ENCODE measurements at regions not wholly inside any gene's neighbourhood (a gene's known extent, or its start where the extent isn't known, plus 50 kb on each side); places are given as distances from the start of the nearest gene placed in this dataset.
"Not testable (repeated sequence)": the region's sequence is repeated elsewhere in the genome, so short reads cannot be mapped to it uniquely, and the experiment has no call there.

GRCh38 chr3:74377669-74378068 lies 236.8 kb downstream of the CNTN3 start:
- no peaks in the 10 kb centered on the region for H3K36me3 ChIP-seq (ENCODE audit: control insufficient read depth in 2 of 2, extremely low read depth in 1 of 2, insufficient read depth in 2 of 2, low read length in 2 of 2)
- H3K79me2 ChIP-seq (ENCODE audit: control insufficient read depth, insufficient read depth, low read length) = no peaks in the 10 kb centered on the region
- H3K9me3 ChIP-seq (ENCODE audit: control insufficient read depth, low read depth, low read length) = no peaks in the 10 kb centered on the region
- H3K27ac ChIP-seq (ENCODE audit: control insufficient read depth, insufficient read depth, low read length) = no peak overlapping the region
- DNase-seq (ENCODE audit: low read depth, low spot score) = no peak
- H4K20me1 ChIP-seq (ENCODE audit: control insufficient read depth, extremely low read depth, insufficient read depth, low read length) = no peaks in the 10 kb centered on the region
- no peak overlapping the region for H3K9ac ChIP-seq (ENCODE audit: control insufficient read depth, extremely low read depth, insufficient read depth, low read length)
- no peak overlapping the region for H3K4me2 ChIP-seq (ENCODE audit: control insufficient read depth, extremely low read depth, insufficient read depth, low read depth, low read length)
- no peak overlapping the region for H2AFZ ChIP-seq (ENCODE audit: control insufficient read depth, low read length)
- no peak for FAIRE-seq
- no peaks in the 10 kb centered on the region for H3K9me1 ChIP-seq (ENCODE audit: control insufficient read depth, extremely low read depth, insufficient read depth, low read length)
- H3K27me3 ChIP-seq (ENCODE audit: control insufficient read depth, extremely low read depth, insufficient read depth, low read length) = no peaks in the 10 kb centered on the region
- TF ChIP-seq CTCF (optimal IDR thresholded peaks at IDR 0.05 in 1 of 3, IDR thresholded peaks at IDR 0.05 in 1 of 3, conservative IDR thresholded peaks at IDR 0.05 in 1 of 3; ENCODE audit: extremely low read depth in 1 of 3, insufficient read depth in 2 of 3, low read length in 3 of 3) (no peak), EZH2 (IDR thresholded peaks at IDR 0.05; ENCODE audit: low read length) (no peak)
- no peaks in the 10 kb centered on the region for H3K4me1 ChIP-seq (ENCODE audit: control insufficient read depth, extremely low read depth, insufficient read depth, low read length)
- no peak overlapping the region for H3K4me3 ChIP-seq (ENCODE audit: control insufficient read depth in 2 of 3, extremely low read depth in 1 of 3, insufficient read depth in 2 of 3, low read depth in 1 of 3, low read length in 3 of 3)
- dilution Hi-C loops (cut with MboI; ENCODE audit: extremely low pct_ligation_motif_present, low sequenced_read_pairs) = no loop called here

GRCh38 chr3:74376323-74376722 lies 238.1 kb downstream of the CNTN3 start:
- not testable (repeated sequence) for DNase-seq (ENCODE audit: low read depth, low spot score); H3K4me2 ChIP-seq (ENCODE audit: control insufficient read depth, extremely low read depth, insufficient read depth, low read depth, low read length); FAIRE-seq

GRCh38 chr3:74375653-74376052 lies 238.8 kb downstream of the CNTN3 start:
- H3K4me1 ChIP-seq (ENCODE audit: control insufficient read depth, extremely low read depth, insufficient read depth, low read length) = no peaks in the 10 kb centered on the region
- H3K4me2 ChIP-seq (ENCODE audit: control insufficient read depth, extremely low read depth, insufficient read depth, low read depth, low read length) = no peak overlapping the region
- no peak overlapping the region for H2AFZ ChIP-seq (ENCODE audit: control insufficient read depth, low read length)
- no peaks in the 10 kb centered on the region for H3K36me3 ChIP-seq (ENCODE audit: control insufficient read depth in 2 of 2, extremely low read depth in 1 of 2, insufficient read depth in 2 of 2, low read length in 2 of 2)
- H3K79me2 ChIP-seq (ENCODE audit: control insufficient read depth, insufficient read depth, low read length) = no peaks in the 10 kb centered on the region
- H3K4me3 ChIP-seq (ENCODE audit: control insufficient read depth in 2 of 3, extremely low read depth in 1 of 3, insufficient read depth in 2 of 3, low read depth in 1 of 3, low read length in 3 of 3) = no peak overlapping the region
- no peak overlapping the region for H3K27ac ChIP-seq (ENCODE audit: control insufficient read depth, insufficient read depth, low read length)
- no peak overlapping the region for H3K9ac ChIP-seq (ENCODE audit: control insufficient read depth, extremely low read depth, insufficient read depth, low read length)
- dilution Hi-C loops (cut with MboI; ENCODE audit: extremely low pct_ligation_motif_present, low sequenced_read_pairs) = no loop called here
- DNase-seq (ENCODE audit: low read depth, low spot score) (no peak), FAIRE-seq (no peak)
- no peaks in the 10 kb centered on the region for H4K20me1 ChIP-seq (ENCODE audit: control insufficient read depth, extremely low read depth, insufficient read depth, low read length)
- no peaks in the 10 kb centered on the region for H3K27me3 ChIP-seq (ENCODE audit: control insufficient read depth, extremely low read depth, insufficient read depth, low read length)
- TF ChIP-seq CTCF (optimal IDR thresholded peaks at IDR 0.05 in 1 of 3, IDR thresholded peaks at IDR 0.05 in 1 of 3, conservative IDR thresholded peaks at IDR 0.05 in 1 of 3; ENCODE audit: extremely low read depth in 1 of 3, insufficient read depth in 2 of 3, low read length in 3 of 3) (no peak), EZH2 (IDR thresholded peaks at IDR 0.05; ENCODE audit: low read length) (no peak)
- H3K9me3 ChIP-seq (ENCODE audit: control insufficient read depth, low read depth, low read length) = no peaks in the 10 kb centered on the region
- H3K9me1 ChIP-seq (ENCODE audit: control insufficient read depth, extremely low read depth, insufficient read depth, low read length) = no peaks in the 10 kb centered on the region

More at GRCh38 chr3:74376323-74376722, 238.1 kb downstream of the CNTN3 start:
- H3K9me1 ChIP-seq (ENCODE audit: control insufficient read depth, extremely low read depth, insufficient read depth, low read length); H3K27me3 ChIP-seq (ENCODE audit: control insufficient read depth, extremely low read depth, insufficient read depth, low read length); H3K9me3 ChIP-seq (ENCODE audit: control insufficient read depth, low read depth, low read length); H3K36me3 ChIP-seq (ENCODE audit: control insufficient read depth in 2 of 2, extremely low read depth in 1 of 2, insufficient read depth in 2 of 2, low read length in 2 of 2); H3K27ac ChIP-seq (ENCODE audit: control insufficient read depth, insufficient read depth, low read length); H3K79me2 ChIP-seq (ENCODE audit: control insufficient read depth, insufficient read depth, low read length); H4K20me1 ChIP-seq (ENCODE audit: control insufficient read depth, extremely low read depth, insufficient read depth, low read length); H3K4me3 ChIP-seq (ENCODE audit: control insufficient read depth in 2 of 3, extremely low read depth in 1 of 3, insufficient read depth in 2 of 3, low read depth in 1 of 3, low read length in 3 of 3); H3K4me1 ChIP-seq (ENCODE audit: control insufficient read depth, extremely low read depth, insufficient read depth, low read length); dilution Hi-C loops (cut with MboI; ENCODE audit: extremely low pct_ligation_motif_present, low sequenced_read_pairs); H2AFZ ChIP-seq (ENCODE audit: control insufficient read depth, low read length); H3K9ac ChIP-seq (ENCODE audit: control insufficient read depth, extremely low read depth, insufficient read depth, low read length): not testable (repeated sequence)
